ENCODE measurements at regions not wholly inside any gene's neighbourhood (a gene's known extent, or its start where the extent isn't known, plus 50 kb on each side); places are given as distances from the start of the nearest gene placed in this dataset.
"Not testable (repeated sequence)": the region's sequence is repeated elsewhere in the genome, so short reads cannot be mapped to it uniquely, and the experiment has no call there.

DNA sequence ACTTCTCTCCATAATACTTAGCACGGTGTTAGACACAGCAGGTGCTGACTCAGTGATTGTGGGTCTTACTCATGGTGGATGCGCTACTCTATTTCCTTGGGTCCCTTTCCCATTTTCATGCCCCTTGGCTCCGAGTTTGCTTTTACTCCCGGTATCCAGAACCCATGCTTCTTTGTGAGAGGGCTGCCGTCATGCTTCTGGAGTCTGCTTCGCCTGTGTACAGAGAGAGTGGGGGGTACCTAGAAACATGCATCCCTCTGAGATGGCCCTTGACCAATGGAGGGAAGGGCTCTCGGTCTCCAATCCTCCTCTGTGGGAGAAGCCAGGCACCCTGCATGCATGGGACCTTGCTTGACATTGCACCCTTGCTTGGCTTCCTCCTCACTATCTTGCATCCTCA is 160.4 kb downstream of the NRN1 start:
- Mint-ChIP-seq H3K9me3 (ENCODE audit: low read depth) (peaks cover 2% of the 10 kb centered on the region), H3K27me3 (peaks cover 29% of the 10 kb centered on the region), H3K4me1 (peaks cover 12% of the 10 kb centered on the region), H3K36me3 (no peaks in the 10 kb centered on the region), H3K4me3 (no peak overlapping the region), H3K27ac (no peak overlapping the region)
- ATAC-seq: no peak
- no peak for DNase-seq
- CTCF ChIA-PET: no interaction called here

GRCh38 chr6:5843078-5843477 is 163.6 kb downstream of the NRN1 start:
- H3K4me1 Mint-ChIP-seq: peaks cover 12% of the 10 kb centered on the region
- H3K27ac Mint-ChIP-seq: no peak overlapping the region
- CTCF ChIA-PET: no interaction called here
- H3K4me3 Mint-ChIP-seq: no peak overlapping the region
- DNase-seq (no peak), ATAC-seq (no peak)
- no peaks in the 10 kb centered on the region for H3K36me3 Mint-ChIP-seq
- peaks cover 25% of the 10 kb centered on the region for H3K27me3 Mint-ChIP-seq
- H3K9me3 Mint-ChIP-seq (ENCODE audit: low read depth): peaks cover 2% of the 10 kb centered on the region

DNA sequence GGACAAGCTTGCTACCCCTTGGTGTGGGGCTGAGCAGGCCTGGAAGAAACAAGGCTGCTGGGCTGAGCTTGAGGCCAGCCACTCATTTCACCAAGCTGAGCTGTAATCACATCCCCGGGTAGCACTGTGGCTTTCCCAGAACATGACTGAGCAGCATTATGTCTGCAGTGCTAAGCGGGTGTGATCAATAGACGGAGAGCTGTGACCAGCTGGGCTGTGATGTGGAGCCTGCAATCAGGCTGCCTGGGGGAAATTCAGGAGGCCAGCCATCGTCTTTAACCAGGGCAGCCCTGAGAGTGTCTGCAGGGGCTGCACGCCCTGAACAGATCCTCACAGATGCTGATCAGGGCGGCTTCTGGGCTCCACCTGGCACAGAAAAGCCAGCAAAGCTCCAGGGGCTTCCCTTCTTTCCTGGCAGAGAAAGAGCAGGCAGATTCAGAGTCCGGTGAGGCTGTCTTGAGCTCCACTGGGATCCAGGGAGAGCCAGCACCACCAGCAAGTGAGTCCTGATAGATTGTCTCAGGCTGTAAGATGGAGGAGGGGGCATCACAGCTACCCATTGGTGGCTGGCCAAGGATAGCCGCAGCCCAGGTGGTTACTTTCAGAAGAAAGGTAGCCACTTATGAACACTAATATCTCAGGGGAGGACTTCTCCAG is 165.9 kb downstream of the NRN1 start:
- Mint-ChIP-seq H3K4me1 (no peaks in the 10 kb centered on the region), H3K27ac (no peak overlapping the region), H3K9me3 (ENCODE audit: low read depth) (peaks cover 2% of the 10 kb centered on the region), H3K36me3 (no peaks in the 10 kb centered on the region), H3K4me3 (no peak overlapping the region), H3K27me3 (peaks cover 25% of the 10 kb centered on the region)
- DNase-seq (no peak), ATAC-seq (no peak)
- CTCF ChIA-PET: no interaction called here

- no peak for DNase-seq
- CTCF ChIA-PET: no interaction called here
- peaks cover 16% of the 10 kb centered on the region for H3K27me3 Mint-ChIP-seq
- H3K27ac Mint-ChIP-seq: no peak overlapping the region
- no peak for ATAC-seq
- no peaks in the 10 kb centered on the region for H3K36me3 Mint-ChIP-seq
- no peak overlapping the region for H3K4me3 Mint-ChIP-seq
- H3K9me3 Mint-ChIP-seq (ENCODE audit: low read depth): peaks cover 2% of the 10 kb centered on the region
- no peaks in the 10 kb centered on the region for H3K4me1 Mint-ChIP-seq
These were observed 167.9 kb downstream of the NRN1 start for GRCh38 chr6:5838656-5839396.

DNA sequence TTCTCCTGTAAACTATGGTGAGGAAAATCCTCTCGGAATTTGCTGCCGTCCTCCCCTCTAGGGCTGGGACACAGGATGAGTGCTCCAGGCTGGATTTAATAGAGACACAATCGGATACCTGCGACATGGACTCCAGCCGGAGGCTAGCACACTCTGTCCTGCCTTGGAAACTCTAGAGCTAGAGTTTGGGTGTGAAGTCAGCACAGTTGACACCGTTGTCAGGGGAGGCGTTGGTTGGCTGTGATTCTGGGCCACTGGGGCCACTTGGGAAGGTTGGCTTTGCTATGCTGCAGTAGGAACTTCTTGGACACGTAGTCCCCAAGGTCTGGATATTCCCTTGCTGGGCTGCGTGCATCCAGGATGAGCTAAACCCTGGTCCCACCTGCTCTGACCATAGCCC is 169.4 kb downstream of the NRN1 start:
- H3K9me3 Mint-ChIP-seq (ENCODE audit: low read depth): peaks cover 2% of the 10 kb centered on the region
- H3K27me3 Mint-ChIP-seq: peaks cover 4% of the 10 kb centered on the region
- no peaks in the 10 kb centered on the region for H3K36me3 Mint-ChIP-seq
- ATAC-seq: no peak
- no peak overlapping the region for H3K4me3 Mint-ChIP-seq
- H3K4me1 Mint-ChIP-seq: peaks cover 6% of the 10 kb centered on the region
- no peak for DNase-seq
- CTCF ChIA-PET: no interaction called here
- no peak overlapping the region for H3K27ac Mint-ChIP-seq

GRCh38 chr6:5836597-5836996 is 170.1 kb downstream of the NRN1 start:
- peaks cover 14% of the 10 kb centered on the region for H3K4me1 Mint-ChIP-seq
- H3K27me3 Mint-ChIP-seq; ATAC-seq; DNase-seq; H3K27ac Mint-ChIP-seq; CTCF ChIA-PET; H3K4me3 Mint-ChIP-seq; H3K36me3 Mint-ChIP-seq; H3K9me3 Mint-ChIP-seq (ENCODE audit: low read depth): not testable (repeated sequence)

GRCh38 chr6:5833120-5833519 is 173.6 kb downstream of the NRN1 start:
- CTCF ChIA-PET: interaction anchor here (0.6 to 1.6 kb wide), 5 partner anchors 13 to 59 kb away, joined by 3 to 6 read pairs (median 3); no protein-coding TSS in a partner anchor
- Mint-ChIP-seq H3K36me3 (peaks cover 3% of the 10 kb centered on the region), H3K27ac (no peak overlapping the region)

GRCh38 chr6:5832668-5833067 is 174.1 kb downstream of the NRN1 start:
- ATAC-seq (no peak), DNase-seq (no peak)
- CTCF ChIA-PET: interaction anchor here (0.6 to 1.6 kb wide), 5 partner anchors 13 to 59 kb away, joined by 3 to 6 read pairs (median 3); no protein-coding TSS in a partner anchor
- peaks cover 28% of the 10 kb centered on the region for H3K4me1 Mint-ChIP-seq
- H3K9me3 Mint-ChIP-seq (ENCODE audit: low read depth): no peaks in the 10 kb centered on the region
- no peak overlapping the region for H3K4me3 Mint-ChIP-seq
- H3K27me3 Mint-ChIP-seq: no peaks in the 10 kb centered on the region
- H3K36me3 Mint-ChIP-seq: peaks cover 3% of the 10 kb centered on the region
- peak overlapping the region; percentile 94 for H3K27ac Mint-ChIP-seq

More at GRCh38 chr6:5833120-5833519, 173.6 kb downstream of the NRN1 start:
- no peaks in the 10 kb centered on the region for H3K9me3 Mint-ChIP-seq (ENCODE audit: low read depth)
- peaks cover 28% of the 10 kb centered on the region for H3K4me1 Mint-ChIP-seq
- DNase-seq (no peak), ATAC-seq (no peak)
- no peak overlapping the region for H3K4me3 Mint-ChIP-seq
- H3K27me3 Mint-ChIP-seq: no peaks in the 10 kb centered on the region

DNA sequence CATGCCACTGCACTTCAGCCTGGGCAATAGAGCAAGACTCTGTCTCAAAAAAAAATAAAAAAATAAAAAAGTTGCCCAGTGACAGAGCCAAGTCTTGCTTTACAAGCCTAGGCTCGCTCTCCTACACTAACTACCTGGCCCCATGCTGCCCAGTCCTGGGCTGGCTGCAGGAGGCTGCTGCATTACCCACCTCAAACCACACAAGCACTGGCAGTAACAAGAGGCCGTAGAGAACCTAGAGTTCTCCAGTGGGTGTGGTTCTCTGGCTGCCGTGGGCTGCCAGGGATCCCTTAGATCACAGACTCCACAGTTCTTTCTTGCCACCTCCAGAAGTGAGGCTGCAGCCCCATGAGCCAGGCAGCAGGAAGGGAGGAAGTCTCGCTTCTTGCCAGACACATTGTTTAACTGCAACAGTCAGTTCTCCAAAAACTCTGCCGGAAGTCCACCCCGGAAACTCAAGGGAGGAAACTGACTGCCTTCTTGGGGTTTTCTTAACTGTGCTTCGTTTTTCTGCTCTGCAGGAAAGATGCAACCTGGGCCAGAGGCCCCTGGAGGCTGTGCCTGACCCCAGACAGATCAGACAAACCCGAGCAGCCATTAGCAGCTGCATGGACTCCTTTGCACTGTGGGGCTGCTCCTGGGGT is 175.4 kb downstream of the NRN1 start:
- DNase-seq: peak; percentile 85
- CTCF ChIA-PET: interaction anchor here (1.4 kb wide), 1 partner anchor 20 kb away, joined by 3 read pairs; no protein-coding TSS in a partner anchor
- not testable (repeated sequence) for H3K9me3 Mint-ChIP-seq (ENCODE audit: low read depth); H3K27me3 Mint-ChIP-seq; H3K36me3 Mint-ChIP-seq
- peak; percentile 94 for ATAC-seq
- peak overlapping the region; percentile 94 for H3K27ac Mint-ChIP-seq
- H3K4me1 Mint-ChIP-seq: peaks cover 28% of the 10 kb centered on the region
- peak overlapping the region; percentile 25 for H3K4me3 Mint-ChIP-seq

DNA sequence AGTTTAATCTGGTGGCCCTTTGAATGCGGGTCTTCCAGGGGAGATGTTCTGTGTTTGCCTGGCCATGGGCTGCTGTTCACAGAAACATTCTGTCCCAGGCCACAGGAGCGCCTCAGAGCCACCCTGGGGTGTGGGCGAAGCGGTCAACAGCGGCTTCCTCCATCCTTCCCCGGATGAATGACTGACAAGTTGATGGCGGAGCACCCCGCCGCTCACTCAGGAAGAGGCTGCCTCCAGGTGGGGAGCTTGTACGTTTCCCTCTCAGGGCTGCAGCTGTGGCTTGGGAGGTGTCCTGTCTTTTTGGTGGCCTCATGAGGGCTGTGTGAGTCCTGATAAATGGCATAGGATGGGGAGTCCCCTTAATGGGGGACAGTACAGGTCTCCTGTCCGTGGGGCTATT is 178.4 kb downstream of the NRN1 start:
- H3K4me3 Mint-ChIP-seq: no peak overlapping the region
- H3K9me3 Mint-ChIP-seq (ENCODE audit: low read depth): no peaks in the 10 kb centered on the region
- no peak for DNase-seq
- H3K36me3 Mint-ChIP-seq: peaks cover 3% of the 10 kb centered on the region
- no peaks in the 10 kb centered on the region for H3K27me3 Mint-ChIP-seq
- H3K4me1 Mint-ChIP-seq: peaks cover 42% of the 10 kb centered on the region
- ATAC-seq: no peak
- H3K27ac Mint-ChIP-seq: no peak overlapping the region
- CTCF ChIA-PET: no interaction called here

- no peak for DNase-seq
- no peak for ATAC-seq
- Mint-ChIP-seq H3K4me3 (no peak overlapping the region), H3K27me3 (no peaks in the 10 kb centered on the region), H3K9me3 (ENCODE audit: low read depth) (no peaks in the 10 kb centered on the region), H3K36me3 (peaks cover 3% of the 10 kb centered on the region), H3K4me1 (peaks cover 35% of the 10 kb centered on the region), H3K27ac (no peak overlapping the region)
- CTCF ChIA-PET: no interaction called here
These were observed 179.4 kb downstream of the NRN1 start for GRCh38 chr6:5827056-5827904.

- H3K4me3 Mint-ChIP-seq; CTCF ChIA-PET; H3K27me3 Mint-ChIP-seq; H3K36me3 Mint-ChIP-seq; H3K9me3 Mint-ChIP-seq (ENCODE audit: low read depth): not testable (repeated sequence)
- peaks cover 13% of the 10 kb centered on the region for H3K4me1 Mint-ChIP-seq
- peak overlapping the region; percentile 79 for H3K27ac Mint-ChIP-seq
- ATAC-seq: peak; percentile 80
- peak; percentile 50 for DNase-seq
These were observed 182.2 kb downstream of the NRN1 start for GRCh38 chr6:5824382-5824983.
